ENCODE measurements at regions not wholly inside any gene's neighbourhood (a gene's known extent, or its start where the extent isn't known, plus 50 kb on each side); places are given as distances from the start of the nearest gene placed in this dataset.

DNA sequence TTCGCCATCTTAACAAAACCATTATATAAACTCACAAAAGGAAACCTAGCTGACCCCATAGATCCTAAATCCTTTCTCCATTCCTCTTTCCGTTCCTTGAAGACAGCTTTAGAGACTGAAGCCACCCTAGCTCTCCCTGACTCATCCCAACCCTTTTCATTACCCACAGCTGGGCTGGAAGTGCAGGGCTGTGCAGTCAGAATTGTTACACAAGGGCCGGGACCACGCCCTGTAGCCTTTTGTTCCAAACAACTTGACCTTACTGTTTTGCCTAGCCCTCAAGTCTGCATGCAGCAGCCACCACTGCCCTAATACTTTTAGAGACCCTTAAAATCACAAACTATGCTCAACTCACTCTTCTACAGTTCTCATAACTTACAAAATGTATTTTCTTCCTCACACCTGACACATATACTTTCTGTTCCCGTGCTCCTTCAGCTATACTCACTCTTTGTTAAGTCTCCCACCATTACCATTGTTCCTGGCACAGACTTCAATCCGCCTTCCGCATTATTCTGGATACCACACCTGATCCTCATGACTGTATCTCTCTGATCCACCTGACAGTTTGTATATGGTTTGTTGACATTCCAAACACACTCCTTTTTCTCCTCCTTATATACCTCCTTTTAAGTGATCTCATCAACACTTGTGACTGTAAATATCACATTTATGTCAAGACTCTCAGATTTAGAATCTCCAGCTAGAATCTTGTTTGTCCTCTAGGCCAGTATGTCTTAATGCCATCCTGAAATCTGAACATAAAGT is 208.7 kb downstream of the KITLG start:
- no peak for DNase-seq

- DNase-seq = no peak
These were observed 204.7 kb downstream of the KITLG start for GRCh38 chr12:88375306-88376305.

DNA sequence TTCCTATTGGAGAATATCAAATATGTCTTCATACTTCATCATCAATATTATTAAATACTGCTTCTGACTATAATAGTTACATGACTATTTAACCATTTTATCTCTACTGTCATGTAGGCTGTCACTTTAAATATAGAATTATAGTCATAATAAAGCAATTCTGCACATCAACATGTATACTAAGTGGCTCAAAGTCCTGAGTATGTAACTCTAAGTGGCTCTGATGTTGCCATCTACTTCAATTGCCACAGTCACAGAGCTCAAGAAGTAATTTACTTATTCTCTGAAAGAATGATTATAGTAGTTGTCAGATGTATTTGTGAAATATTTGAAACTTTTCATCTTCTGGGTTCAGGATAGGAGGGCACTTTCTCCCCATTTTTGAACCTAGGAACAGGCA is 202.3 kb downstream of the KITLG start:
- DNase-seq = no peak

DNA sequence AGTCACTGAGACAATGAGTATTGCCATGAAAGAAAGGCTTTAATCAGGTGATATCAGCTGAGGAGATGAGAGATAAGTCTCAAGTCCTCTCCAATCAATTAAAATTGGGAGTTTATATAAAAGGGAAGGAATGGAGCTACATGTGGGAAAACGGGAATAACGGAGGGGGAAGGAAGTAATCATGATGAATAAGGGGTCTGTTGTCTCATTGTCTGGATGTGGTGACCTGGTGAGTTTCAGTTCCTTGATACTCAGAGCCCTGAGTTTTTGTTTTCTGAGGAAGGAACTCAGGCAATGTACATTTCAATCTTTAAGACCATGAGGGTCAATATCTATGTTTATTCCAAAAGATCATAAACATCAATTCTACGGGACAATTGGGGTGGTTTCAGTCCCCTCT is 198.8 kb downstream of the KITLG start:
- no peak for DNase-seq

DNA sequence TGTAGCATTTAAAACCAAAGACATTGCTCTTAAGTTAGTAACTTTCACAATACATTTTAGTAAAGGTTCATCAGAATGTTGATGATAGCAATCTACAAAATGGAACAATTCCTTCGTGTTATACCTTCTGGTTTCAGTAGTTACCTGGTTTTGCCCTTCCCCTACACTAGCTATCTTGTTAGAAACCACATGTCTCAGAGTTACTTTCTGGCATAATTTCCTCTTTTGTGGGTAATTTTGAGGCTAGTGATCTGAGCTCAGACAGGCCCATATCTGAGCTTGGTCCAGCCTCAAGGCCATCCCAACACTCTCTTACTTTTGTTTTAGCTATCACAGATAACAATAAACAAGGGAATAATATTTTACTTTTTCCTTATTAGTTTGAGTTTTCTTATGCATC is 196.9 kb downstream of the KITLG start:
- no peak for DNase-seq

GRCh38 chr12:88388566-88389540 is 191.4 kb downstream of the KITLG start:
- DNase-seq = peak; percentile 2

DNA sequence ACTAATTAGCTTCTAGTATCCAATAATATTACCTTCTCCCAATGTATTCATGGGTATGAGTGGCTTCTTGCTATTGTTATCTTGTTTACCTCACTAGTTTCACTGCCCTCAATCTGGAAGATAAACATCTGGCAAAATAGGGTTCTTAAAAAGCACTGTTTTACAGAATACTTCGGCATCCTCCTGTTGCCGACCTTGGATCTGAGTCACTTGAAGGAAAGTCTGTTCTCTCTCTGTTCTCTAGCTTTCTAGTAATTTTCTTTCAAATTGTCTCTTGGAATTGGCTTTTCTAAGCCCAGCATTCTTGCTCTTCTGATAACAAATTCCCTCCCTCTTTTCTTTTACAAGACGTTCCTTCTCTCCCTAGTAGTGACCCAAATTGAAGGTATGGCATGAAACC is 189.5 kb downstream of the KITLG start:
- no peak for DNase-seq

- DNase-seq = peak; percentile 39
These were observed 188.7 kb downstream of the KITLG start for GRCh38 chr12:88391556-88391955.

DNA sequence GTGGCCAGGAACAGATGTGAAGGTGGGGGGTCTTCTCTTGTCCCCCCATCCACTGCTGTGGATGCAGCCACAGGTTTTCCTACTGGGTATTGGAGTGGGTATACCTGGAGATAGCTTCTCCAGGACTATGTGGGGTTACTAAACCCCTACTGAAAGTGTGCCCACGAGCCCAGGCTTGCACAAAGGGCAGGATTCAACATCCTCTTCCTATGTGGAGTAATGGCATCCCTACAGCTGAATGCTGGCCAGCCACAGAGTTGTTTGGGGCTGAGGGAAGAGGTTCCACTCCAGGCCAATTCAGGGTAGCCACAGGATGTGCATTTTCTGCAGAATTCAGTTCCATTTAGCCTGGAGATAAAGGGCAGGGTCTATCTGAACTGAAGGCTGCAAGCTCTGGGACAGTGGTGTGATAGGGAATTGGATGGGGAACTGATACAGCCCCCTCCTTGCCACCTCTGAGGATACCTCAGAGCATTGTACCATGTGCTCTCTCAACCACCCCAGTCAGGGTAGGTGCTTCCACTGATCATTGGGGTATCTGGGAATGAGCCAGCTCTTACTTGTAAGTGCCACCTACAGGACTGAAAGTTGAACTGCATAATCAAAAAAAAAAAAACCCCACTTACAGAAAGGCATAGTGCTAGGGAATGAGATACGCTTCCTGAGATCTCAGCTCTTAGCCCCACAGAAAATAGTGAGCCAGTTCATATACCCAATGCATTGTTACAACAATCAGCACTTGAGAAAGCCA is 187.1 kb downstream of the KITLG start:
- DNase-seq = peak; percentile 65

- DNase-seq = no peak
These were observed 182.2 kb downstream of the KITLG start for GRCh38 chr12:88398031-88398430.

- no peak for DNase-seq
These were observed 180.5 kb downstream of the KITLG start for GRCh38 chr12:88399811-88400210.

DNA sequence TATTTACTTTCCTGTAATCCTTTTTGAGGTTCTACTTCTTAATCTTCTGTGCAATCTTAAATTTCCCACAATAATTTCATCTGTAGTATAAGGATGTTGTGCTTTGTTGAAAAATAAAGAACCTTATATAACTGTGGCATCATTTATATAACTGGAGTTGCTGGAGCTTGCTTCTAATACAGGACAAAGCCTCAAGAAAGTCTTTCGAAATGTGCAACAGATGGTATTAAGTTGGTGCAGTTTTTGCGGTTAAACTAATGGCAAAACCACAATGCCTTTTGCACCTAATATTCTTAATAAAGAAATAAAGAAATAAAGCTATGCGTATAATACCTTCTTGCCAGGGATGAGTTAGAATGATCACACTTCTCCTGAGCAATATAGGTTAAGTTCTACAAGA is 180.0 kb downstream of the KITLG start:
- DNase-seq = no peak

- DNase-seq = peak; percentile 26
These were observed 179.1 kb downstream of the KITLG start for GRCh38 chr12:88401155-88401554.

GRCh38 chr12:88406905-88407304 is 173.4 kb downstream of the KITLG start:
- DNase-seq = no peak

GRCh38 chr12:88408823-88409222 is 171.4 kb downstream of the KITLG start:
- DNase-seq = no peak

- no peak for DNase-seq
These were observed 171.0 kb downstream of the KITLG start for GRCh38 chr12:88409257-88409656.

GRCh38 chr12:88411689-88412088 is 168.6 kb downstream of the KITLG start:
- no peak for DNase-seq

- no peak for DNase-seq
These were observed 166.6 kb downstream of the KITLG start for GRCh38 chr12:88413646-88414045.

DNA sequence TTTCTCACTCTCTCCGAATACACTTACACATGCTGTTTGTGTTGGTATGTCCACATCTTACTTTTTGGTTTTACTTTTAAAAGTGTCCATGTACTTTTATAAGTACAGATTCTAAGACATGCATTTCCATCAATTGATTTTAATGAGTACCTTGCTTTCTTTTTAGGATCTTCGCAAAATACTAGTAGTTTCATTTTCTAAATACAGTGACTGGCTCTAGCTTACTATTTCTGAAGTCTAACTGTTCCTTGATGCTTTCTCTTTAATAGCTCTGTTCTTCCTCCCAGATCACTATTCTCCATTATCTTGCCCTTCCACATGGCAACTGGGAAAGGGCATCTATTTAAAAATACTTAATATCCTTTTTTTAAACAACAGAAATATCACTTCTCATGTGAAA is 164.1 kb downstream of the KITLG start:
- no peak for DNase-seq

DNA sequence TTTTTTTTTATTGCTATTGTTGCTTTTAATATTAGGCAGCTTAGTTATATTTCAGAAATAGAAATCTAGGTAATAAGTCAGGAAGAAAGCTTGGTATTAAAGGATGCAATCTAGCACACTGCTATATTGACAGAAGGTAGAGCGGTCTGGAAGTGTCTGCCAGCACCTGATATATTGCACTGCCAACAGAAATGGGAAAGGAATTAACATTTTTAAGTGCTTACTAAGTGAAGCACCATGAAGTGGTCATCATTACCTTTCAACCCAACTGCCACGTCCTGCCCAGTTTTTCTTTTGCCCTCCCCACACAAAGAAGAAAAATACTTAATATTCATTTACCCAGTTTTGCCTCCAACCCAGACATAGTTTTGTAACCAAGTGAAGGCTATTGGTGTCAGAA is 163.5 kb downstream of the KITLG start:
- no peak for DNase-seq

DNA sequence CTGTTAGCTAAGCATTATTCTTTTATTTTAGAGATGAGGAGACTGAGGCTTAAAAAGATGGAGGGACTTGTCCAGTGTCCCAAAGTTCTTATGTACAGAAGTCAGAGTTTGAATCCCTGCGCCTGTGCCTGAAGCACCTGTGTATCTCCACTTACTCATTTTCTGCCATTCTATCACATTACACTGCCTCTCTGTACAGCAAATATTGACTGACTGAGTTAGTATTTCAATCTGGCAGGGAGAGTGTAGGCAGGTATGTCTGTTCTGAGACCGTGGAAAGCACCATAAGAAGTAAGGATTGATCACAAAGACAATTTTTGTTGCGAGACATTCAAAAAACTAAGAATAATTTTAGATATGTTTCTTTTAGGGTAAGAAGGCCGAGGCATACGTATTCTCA is 162.7 kb downstream of the KITLG start:
- no peak for DNase-seq
